H1 (cell line): ENCODE measurements at regions not wholly inside any gene's neighbourhood (a gene's known extent, or its start where the extent isn't known, plus 50 kb on each side); places are given as distances from the start of the nearest gene placed in this dataset.

Experiments
- RFX5 ChIP-seq: IDR thresholded peaks from 2 replicates; pipeline ENCODE4 v1.6.1; 2011; ENCODE audit warnings: low read depth, low read length, improper control_type of control experiment, borderline replicate concordance

- TF ChIP-seq RFX5: no peak
Measured at GRCh38 chr12:25692115-25693035, 139.3 kb upstream of the LMNTD1 start (continued).
